T47D (cell line): ENCODE measurements at regions not wholly inside any gene's neighbourhood (a gene's known extent, or its start where the extent isn't known, plus 50 kb on each side); places are given as distances from the start of the nearest gene placed in this dataset.

Experiments used
- DNase-seq, 2 experiments: peaks; one replicate each; pipeline versions ENCODE4 v3.0.0 to v3.0.0-alpha.2; 2011 to 2012; ENCODE audit warnings: low read depth in 1 of 2, low spot score in 1 of 2
- JUND ChIP-seq: IDR thresholded peaks from 2 replicates; pipeline ENCODE4 v1.6.1; 2012; ENCODE audit warnings: low read depth
- in situ Hi-C: cut with HindIII; loops from 2 replicates; pipeline ENCODE4 v1.10.0; 2016; ENCODE audit warnings: low sequenced_read_pairs, low pct_unique_long_range_greater_than_20kb

DNA sequence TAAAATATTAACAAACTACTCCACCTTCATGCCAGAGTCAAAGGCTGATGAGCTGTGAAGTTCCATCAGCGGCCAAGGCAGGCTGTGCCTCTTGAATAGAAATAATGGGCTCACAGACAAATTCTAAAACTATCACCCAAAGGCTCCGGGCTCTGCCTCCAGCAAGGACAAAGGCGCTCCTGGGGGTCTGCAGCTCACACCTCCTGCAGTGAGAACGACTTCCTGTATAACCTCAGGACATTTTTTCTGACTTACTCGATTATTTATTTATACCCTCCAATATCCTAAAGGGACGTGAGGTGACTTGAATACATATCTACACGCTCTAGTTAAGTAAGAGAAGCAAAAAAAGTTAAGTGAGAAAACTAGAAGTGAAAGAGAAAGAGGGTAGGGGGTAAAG lies 500.7 kb downstream of the CCSER2 start:
- in situ Hi-C loops, result no loop called here
- TF ChIP-seq JUND, result no peak
- no peak for DNase-seq

- in situ Hi-C loops, result no loop called here
- DNase-seq, result peak; percentile 39 to 53
- TF ChIP-seq JUND, result no peak
Observed at GRCh38 chr10:84837041-84837812, 508.8 kb downstream of the CCSER2 start.

DNA sequence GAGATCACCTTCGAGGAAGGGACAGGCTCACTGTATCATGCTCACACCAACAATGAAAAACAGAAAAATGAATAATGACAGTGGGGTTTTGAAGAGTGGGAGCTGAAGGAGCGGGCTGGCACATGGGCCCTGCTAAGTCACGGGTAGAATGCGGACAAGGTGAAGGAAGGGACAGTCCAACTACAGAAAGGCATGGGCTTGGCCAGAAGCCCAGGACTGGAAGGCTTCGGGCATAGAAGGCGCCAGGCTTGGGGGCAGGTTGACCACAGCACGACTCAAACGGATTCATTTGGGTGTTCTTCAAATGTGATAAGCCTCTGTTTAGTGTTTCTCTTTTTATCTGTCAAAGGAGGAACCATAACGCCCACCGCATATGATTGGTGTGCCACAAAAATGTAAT lies 509.5 kb downstream of the CCSER2 start:
- in situ Hi-C loops, result no loop called here
- TF ChIP-seq JUND, result no peak
- DNase-seq, result peak in 1 of 2 experiments; percentile 34

DNA sequence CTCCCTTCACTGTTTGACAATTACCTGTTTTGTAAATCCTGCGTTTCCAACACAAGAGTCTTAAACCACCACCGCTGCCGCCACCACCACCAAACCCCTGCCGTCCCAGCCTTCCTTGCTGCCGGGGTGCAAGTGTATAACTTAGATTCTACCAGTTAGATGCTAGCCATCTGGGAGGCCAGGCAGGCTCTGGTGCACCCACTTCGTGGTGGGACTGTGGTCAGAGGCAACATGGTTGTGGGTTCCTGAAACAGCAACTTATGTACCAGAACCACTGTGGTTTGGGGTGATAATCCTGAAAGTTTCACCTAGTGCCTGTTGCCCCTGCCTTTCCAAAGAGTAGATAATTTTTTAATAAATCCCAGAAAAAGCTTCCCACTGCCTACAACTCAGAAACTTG lies 510.5 kb downstream of the CCSER2 start:
- TF ChIP-seq JUND, result no peak
- DNase-seq, result no peak
- in situ Hi-C loops, result no loop called here

DNA sequence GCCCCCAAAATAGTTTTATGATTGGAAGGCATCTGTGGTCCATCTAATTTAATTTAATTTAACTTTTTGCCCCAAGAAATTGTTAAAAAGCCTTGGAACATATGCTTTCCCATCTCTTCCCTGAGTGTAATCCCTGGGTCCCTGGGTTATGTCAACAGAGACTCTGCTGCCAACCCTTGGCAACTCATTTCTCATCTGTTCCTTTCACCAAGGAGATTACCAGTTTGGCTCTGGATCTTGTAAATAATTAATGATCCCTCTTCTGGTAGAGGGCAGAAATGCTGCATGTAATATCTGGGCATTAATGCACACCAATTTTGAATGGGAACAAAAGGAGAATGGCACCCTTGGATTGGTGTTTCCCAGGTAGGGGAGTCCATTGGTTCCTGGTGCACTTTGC lies 514.2 kb downstream of the CCSER2 start:
- TF ChIP-seq JUND, result no peak
- no peak for DNase-seq
- in situ Hi-C loops, result no loop called here

GRCh38 chr10:84844461-84844860 lies 516.1 kb downstream of the CCSER2 start:
- in situ Hi-C loops, result no loop called here
- no peak for TF ChIP-seq JUND
- DNase-seq, result no peak

- in situ Hi-C loops, result no loop called here
- no peak for TF ChIP-seq JUND
- peak; percentile 49 to 86 for DNase-seq
Observed at GRCh38 chr10:84845628-84846261, 517.4 kb downstream of the CCSER2 start.

DNA sequence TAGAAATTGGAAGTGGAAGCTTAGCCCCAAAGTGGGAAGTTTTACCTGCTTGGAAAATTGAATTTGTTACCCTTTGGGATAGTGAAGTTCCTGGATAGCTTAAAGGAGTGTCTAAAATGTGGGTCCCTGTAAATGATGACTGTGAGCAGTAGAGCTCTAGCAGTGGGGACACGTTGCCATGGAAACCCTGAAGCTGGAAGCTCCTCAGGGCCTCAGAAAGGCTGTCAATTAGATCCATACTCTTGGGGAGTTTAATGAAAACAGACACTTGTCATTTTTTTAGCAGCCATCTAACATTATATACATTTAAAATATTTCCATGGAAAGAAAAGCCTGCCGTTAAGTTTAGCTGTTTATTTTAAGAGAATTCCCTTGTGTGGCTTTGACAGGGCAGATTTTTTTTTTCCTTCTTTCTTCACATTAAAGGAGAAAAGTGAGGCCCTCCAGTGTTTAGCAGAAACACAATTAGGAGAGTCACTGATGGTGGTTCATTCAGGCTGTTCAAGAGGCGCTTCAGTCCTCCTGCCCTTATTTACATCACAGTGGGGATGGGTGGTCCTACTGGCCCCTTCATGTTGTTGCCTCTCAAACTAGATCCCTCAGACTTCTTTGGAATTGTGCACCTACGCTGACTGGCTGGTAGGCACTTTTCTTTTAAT lies 518.4 kb downstream of the CCSER2 start:
- in situ Hi-C loops, result no loop called here
- no peak for TF ChIP-seq JUND

DNA sequence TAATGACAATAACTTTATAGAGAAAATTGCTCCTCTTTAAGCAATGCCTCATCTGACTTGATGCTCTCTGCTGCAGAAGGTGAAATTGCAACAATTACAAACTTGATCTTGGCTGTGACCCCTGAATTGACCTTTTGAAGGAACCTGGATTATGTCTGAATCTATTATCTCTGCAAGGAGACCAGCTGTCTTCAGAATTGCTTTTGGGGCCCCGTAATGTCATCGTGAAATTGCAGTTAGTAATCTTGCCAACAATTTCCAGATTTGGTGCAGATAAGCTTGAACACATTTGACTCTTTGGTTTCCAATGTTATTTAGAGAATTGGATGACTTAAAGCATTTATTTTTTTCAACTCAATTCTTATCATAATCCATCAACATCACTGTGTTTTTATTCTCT lies 520.6 kb downstream of the CCSER2 start:
- in situ Hi-C loops, result no loop called here
- TF ChIP-seq JUND, result no peak

More for the DNA sequence above, 518.4 kb downstream of the CCSER2 start:
- DNase-seq, result no peak

DNA sequence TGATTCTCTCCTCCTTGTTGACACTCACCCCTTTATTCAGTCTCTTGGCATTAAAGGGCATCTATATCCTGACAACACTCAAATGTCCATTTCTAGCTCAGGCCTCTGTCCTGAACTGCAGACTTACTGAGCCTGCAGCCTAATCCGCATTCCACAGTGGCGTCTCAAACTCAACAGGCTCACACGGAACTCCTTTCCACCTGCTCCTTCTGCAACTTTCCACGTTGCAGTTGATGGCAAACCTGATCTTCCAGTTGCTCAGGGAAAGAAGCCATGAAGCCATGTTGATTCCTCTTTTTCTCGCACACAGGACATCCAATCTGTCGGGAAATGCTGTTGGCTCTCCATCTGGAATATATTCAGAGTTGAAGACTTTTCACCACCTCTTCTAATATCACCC lies 522.4 kb downstream of the CCSER2 start:
- peak in 1 of 2 experiments; percentile 67 for DNase-seq
- no peak for TF ChIP-seq JUND
- in situ Hi-C loops, result no loop called here

More for the DNA sequence above, 520.6 kb downstream of the CCSER2 start:
- DNase-seq, result no peak

GRCh38 chr10:84854439-84854838 lies 526.0 kb downstream of the CCSER2 start:
- in situ Hi-C loops, result no loop called here
- no peak for DNase-seq
- TF ChIP-seq JUND, result no peak

DNA sequence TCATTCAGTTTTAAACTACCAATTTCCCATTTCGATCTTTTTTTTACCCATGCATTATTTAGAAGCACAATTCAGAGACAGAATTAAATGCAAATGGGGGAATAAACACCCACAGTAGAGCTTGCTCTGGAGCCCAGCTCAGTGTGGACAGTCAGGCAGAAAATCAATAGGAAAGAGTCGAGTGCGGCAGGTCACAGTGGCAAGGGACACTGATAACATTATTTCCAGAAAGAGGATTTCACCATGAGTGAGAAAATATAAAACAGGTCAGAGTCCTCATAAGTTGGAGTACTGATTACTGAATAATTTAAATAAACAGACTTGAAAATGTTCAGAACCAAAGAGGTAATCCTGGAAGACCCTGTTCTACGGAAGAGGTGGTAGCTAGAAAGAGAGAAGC lies 532.5 kb downstream of the CCSER2 start:
- in situ Hi-C loops, result no loop called here
- DNase-seq, result no peak
- no peak for TF ChIP-seq JUND

DNA sequence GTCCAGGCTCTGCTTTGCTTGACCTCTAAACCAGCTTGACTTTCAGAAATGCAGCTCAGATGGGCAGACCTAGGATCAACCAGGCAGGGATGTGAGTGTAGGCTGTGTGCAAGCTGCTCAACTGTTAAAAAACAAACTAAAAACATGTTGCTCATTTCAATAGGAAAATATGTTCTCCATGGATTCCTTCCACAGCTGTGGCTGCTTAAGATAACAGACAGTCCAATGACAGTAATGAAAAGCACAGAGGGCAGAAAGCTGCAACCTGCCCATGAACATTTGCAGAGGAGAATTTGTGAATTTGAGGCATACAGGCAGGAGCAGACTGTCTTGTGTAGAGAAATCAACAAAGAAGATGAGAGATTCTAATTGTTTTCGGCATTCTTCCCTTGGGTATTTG lies 534.2 kb downstream of the CCSER2 start:
- in situ Hi-C loops, result no loop called here

GRCh38 chr10:84863675-84864074 lies 535.3 kb downstream of the CCSER2 start:
- no peak for TF ChIP-seq JUND
- in situ Hi-C loops, result no loop called here
- DNase-seq, result no peak

More for the DNA sequence above, 534.2 kb downstream of the CCSER2 start:
- DNase-seq, result no peak
- TF ChIP-seq JUND, result no peak
